Stimulated activated CD4-positive, alpha-beta T cell treated with anti-CD3 and anti-CD28 coated beads, Interleukin-4, amount 100 ng/mL, for 1 hour (primary cell): ENCODE measurements at regions not wholly inside any gene's neighbourhood (a gene's known extent, or its start where the extent isn't known, plus 50 kb on each side); places are given as distances from the start of the nearest gene placed in this dataset.
"Not testable (repeated sequence)": the region's sequence is repeated elsewhere in the genome, so short reads cannot be mapped to it uniquely, and the experiment has no call there.

Experiments
- DNase-seq: peaks from one replicate; pipeline ENCODE4 v3.0.0-alpha.2; 2020

DNA sequence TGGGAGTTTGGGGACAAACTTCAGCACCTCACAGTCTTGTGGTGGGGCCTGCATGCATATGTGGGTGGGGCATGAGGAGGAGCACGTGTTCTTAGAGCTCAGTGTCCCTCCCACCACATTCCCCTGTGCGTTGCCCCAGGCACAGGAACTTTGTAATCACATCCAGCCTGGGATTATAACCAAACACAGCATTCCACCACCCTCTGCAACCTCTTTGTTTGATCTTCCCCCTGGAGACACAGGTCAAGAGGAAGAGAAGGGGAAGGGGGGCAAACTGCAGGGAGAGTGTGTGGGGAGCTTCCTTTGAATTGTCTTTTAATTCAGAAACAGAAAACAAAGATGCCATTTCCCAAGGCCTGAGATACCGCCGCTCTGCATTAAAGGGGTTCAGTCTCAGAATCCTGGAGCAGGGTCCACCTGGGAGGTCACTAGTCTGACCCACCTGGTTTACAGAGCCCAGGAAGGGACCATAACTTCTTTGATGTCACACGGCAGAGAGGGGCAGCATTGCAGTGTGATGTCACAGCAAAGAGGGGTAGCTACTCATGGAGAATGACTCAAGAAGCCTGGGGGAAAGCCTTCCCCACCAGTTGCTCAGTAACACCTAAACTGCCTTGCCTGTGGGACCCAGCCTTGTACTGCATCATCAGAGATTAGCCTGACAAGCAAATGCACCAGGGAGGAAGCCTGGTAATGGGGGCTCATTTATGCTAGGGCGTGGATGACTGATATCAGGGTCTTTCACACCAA lies 106.3 kb upstream of the RNU6-1 start:
- DNase-seq: no peak

- no peak for DNase-seq
Measured at GRCh38 chr15:67946701-67947100, 106.9 kb upstream of the RNU6-1 start.

- DNase-seq: no peak
Measured at GRCh38 chr15:67947254-67948039, 106.7 kb upstream of the PIAS1 start.

DNA sequence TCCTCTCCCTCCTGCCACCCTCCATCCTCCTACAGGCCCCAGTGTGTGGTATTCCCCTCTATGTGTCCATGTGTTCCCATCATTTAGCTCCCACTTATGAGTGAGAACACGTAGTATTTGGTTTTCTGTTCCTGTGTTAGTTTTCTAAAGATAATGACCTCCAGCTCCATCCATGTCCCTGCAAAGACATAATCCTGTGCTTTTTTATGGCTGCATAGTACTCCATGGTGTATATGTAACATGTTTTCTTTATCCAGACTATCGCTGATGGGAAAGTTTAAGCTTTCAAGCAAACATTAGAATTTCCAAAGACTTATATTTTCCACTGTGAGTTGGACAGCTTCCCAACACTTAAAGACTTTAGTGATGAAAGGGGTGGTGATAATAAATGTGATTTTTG lies 105.9 kb upstream of the PIAS1 start:
- DNase-seq: no peak

DNA sequence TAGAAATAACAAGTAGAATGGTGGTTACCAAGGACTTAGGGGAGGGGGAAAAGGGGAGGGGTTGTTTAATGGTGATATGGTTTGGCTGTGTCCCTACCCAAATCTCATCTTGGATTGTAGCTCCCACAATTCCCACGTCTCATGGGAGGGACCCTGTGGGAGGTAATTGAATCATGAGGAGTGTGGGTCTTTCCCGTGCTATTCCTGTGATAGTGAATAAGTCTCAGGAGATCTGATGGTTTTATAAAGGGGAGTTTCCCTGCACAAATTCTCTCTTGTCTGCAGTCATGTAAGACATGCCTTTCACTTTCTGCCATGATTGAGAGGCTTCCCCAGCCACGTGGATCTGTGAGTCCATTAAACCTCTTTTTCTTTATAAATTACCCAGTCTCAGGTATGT lies 102.9 kb upstream of the PIAS1 start:
- DNase-seq: not testable (repeated sequence)

- no peak for DNase-seq
Measured at GRCh38 chr15:67953299-67953698, 100.8 kb upstream of the PIAS1 start.

DNA sequence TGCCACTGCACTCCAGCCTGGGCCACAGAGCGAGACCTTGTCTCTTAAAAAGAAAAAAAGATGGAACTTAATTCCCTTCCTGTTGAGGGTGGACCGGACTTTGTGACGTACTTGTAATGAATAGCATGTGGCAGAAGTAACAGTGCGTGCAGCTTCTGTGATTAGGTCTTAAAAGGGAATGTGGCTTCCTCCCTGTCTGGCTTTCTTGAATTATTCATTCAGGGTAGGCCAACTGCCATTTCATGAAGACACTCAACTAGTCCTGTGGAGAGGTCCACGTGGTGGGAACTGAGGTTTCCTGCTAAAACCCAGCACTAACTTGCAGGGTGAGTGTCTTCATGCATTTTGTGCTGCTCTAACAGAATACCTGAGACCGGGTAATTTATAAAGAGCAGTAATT lies 98.9 kb upstream of the PIAS1 start:
- DNase-seq: no peak

GRCh38 chr15:67957435-67958132 lies 96.5 kb upstream of the PIAS1 start:
- DNase-seq: no peak

DNA sequence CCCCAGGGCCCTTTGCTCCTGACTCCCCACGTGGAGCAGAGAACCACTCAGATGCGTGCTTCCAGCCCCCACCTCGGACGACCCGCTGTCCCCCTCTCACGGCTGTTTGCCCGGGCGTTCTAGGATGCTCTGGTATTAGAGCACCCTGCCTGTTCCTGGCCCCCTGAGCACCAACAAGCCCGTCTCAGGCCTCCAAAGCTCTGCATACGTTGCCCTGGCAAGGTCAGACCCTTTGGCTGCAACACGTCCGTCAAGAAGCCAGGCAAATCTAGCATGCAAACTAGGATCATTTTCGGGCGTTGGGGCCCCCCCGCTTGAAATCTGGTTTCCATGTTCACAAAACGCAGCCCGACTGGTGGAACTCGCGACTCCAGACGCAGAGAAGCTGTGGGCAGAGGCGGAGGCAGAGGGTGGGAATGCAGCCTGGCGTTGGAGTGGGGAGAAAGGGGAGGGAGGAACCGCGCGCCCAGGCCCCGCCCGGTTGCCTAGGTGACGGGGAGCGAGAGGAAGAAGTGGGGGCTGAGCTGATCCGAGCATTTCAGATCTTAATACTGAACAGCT lies 86.2 kb upstream of the PIAS1 start:
- peak; percentile 23 for DNase-seq

GRCh38 chr15:67968564-67968963 lies 85.6 kb upstream of the PIAS1 start:
- no peak for DNase-seq

DNA sequence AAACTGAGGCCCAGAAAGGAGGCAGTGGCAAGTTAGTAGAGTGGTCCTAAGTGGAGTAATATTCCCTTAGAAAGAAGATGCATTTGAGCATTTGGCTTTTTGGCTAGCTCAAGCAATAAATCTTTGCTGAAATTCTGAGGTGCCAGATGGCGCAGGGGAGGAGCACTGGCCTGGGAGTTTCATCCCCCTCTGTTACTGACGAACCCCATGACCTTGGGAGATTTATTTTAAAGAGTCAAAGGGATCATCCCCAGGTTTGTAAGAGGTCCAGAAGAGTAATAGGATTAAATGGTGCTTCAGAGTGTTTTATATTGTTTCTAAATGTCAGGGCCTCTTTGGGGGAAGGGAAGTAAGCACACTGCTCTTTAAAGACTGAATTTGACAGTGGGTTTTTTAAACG lies 85.1 kb upstream of the PIAS1 start:
- no peak for DNase-seq

GRCh38 chr15:67969892-67970291 lies 84.2 kb upstream of the PIAS1 start:
- DNase-seq: no peak

- DNase-seq: no peak
Measured at GRCh38 chr15:67972377-67972776, 81.7 kb upstream of the PIAS1 start.

DNA sequence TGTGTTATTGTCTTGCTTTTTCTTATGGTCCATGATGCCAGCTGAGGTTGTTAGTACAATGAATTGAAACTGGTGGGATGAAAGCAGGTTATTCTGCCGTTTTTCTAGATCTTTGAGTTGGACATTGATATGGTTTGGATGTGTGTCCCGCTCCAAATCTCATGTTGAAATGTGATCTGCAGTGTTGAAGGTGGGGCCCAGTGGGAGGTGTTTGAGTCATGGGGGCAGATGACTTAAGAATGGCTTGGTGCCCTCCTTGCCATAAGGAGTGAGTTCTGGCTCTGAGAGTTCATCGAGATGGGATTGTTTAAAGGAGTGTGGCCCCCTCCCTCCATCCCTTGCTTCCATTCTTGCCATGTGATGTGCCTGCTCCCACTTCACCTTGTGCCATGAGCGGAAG lies 80.3 kb upstream of the PIAS1 start:
- DNase-seq: no peak

DNA sequence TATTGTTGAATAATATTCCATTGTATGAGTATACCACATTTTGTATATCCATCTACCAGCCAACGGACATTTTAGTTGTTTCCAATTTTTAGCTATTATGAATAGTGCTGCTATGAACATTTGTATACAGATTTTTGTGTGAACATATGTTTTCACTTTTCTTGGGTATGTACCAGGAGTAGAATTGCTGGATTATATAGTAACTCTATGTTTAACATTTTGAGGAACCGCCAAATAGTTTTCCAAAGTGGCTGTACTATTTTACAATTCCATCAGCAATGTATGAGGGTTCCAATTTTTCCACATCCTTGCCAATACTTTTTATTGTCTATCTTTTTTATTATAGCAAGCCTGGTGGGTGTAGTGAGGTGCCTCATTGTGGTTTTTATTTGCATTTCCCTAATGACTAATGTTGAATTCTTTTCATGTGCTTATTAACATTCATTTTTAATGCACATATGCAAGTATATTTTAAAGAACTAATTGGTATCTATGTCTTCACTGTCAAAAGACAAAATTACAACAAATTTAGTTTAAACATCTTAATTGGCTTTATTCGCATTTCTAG lies 77.5 kb upstream of the PIAS1 start:
- no peak for DNase-seq

DNA sequence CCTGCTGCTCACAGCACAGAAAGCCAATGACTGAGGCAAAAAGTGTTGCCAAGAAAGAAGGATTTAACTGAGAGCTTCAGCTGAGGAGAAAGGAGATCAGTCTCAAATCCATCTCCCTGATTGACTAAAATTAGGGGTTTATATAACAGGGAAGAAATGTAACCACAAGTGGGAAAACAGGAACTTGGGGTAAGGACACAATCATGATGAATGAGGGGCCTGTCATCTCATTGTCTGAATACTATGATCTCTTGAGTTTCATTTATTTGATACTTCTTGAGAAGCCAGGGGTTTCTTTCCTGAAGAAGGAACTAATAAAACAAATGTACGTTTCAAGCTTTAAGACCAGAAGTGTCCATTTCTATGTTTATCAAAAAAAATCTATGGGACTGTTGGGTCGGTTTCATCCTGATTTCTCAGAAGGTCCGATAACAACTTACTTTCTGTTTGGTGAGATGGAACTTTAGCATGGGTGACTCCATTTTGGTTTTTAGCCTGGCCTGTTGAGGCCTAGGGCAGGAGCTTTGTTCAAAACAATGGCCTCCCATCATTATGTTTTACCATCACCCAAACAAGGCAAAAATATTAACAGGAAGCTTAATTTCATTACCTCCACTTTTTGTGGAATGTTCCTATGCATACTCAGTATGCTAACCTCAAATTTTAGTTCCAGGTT lies 76.6 kb upstream of the PIAS1 start:
- no peak for DNase-seq

GRCh38 chr15:67979281-67979680 lies 74.8 kb upstream of the PIAS1 start:
- no peak for DNase-seq

GRCh38 chr15:67980171-67980570 lies 73.9 kb upstream of the PIAS1 start:
- no peak for DNase-seq

DNA sequence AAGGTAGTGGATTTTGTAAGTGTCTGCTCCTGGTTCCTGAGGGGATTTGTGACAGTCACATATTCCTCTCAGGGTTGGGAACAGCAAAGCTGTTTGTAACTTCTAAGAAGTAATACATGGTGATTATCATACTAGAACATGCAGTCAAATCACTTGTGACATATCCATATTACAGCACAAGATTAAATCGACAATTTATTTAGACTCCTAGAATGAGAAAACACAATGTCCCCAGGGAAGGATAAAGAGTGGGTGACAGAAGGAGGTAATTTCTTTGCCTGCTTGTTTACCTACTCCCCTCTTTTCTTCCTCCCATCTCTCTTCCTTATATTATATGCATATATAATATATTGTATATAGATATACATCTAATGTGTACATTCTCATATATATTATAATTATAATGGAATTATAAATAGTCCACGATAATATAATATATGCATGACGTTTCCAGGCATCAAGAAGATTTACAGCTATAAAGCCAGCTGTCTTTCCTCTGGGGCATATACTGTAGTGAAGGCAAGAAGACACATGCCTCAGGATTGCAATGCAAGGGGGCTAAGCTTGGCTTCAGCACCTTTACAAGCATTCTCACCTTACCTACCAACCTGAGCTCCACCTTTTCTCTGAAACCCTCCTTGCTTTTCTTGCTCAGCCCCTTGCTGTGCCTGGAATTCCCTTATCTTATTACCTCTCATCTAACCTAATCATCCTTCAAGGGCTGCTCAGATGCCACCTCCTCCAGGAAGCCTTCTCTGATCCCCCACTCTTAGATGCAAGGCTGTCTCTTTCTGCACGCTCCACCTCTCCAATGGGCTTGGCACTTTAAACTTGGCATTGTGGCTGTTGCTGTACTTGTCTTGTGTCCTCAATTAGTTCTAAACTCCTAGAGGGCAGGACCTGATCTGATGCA lies 73.1 kb upstream of the PIAS1 start:
- DNase-seq: no peak

DNA sequence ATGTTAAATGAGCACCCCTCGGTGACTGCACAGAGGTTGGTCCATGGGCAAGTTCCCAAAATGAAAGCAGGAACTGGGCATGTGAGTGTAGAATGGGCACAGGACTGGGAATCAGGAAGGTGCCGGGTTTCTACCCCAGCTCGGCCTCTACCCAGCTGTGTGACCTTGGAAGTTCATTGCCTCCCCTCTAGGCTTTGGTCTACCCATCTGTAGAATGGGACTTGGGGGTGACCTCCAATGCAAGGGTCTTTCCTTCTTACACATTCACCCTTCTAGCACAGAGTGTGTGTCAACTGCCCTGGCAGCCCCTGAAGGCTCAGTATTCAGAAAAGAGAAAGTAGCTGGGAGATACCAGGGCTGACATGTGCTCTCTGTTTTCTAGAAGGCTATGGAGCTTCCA lies 72.3 kb upstream of the PIAS1 start:
- no peak for DNase-seq

GRCh38 chr15:67991706-67992105 lies 62.4 kb upstream of the PIAS1 start:
- no peak for DNase-seq

DNA sequence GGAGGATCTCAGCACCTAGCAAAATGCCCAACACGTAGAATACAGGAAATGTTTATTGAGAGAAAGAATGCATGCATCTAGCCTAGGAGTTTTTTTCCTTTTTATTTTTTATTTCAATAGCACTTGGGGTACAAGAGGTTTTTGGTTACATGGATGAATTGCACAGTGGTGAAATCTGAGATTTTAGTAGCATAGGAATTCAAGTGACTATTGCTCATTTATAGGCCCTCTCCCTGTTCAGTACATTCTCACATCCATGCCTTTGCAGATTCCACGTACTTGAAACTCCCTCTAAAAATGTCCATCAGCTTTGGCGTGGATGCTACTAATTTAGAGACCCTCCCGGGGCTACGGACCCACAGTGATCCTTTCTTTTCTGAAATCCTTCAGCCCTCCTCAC lies 61.7 kb upstream of the PIAS1 start:
- no peak for DNase-seq
